ENCODE measurements at regions not wholly inside any gene's neighbourhood (a gene's known extent, or its start where the extent isn't known, plus 50 kb on each side); places are given as distances from the start of the nearest gene placed in this dataset.

DNA sequence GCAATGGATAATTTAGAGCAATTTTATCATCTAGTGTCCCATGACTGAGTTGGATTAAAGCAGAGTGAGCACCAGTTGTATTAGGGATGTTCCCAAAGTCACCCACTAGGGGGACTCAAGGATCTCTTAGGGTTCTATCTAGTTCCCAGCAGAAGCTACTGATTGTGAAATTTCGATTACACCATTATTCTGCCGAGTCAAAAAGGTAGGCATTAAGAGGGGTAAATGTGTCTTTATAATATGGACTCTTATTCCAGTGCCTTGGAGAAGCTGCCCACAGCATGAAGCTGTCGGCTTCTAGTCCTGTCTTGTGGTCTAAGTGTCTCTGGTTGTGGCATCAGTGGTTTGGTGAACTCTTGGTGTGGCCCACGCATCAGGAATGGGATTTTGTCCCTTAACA lies 53.3 kb downstream of the RGS12 start:
- Histone ChIP-seq H3K9ac (ENCODE audit: low read depth in 1 of 2, low read length in 2 of 2) (peak overlapping the region in 1 of 2 donors; percentile 36), H3K27me3 (ENCODE audit: control insufficient read depth in 4 of 4, insufficient read depth in 4 of 4, low read length in 3 of 4) (no peaks in the 10 kb centered on the region), H3K27ac (ENCODE audit: low read depth in 1 of 2, low read length in 2 of 2) (peak overlapping the region in 1 of 2 donors; percentile 51), H3K36me3 (ENCODE audit: control insufficient read depth in 4 of 4, insufficient read depth in 3 of 4, low read depth in 1 of 4, low read length in 3 of 4) (peaks cover 0 to 1% (median 0%) of the 10 kb centered on the region in 4 donors), H3K4me3 (ENCODE audit: low read depth in 1 of 3, low read length in 3 of 3) (no peak overlapping the region), H3K9me3 (ENCODE audit: control insufficient read depth in 4 of 4, low read length in 3 of 4) (no peaks in the 10 kb centered on the region), H3K4me1 (ENCODE audit: control insufficient read depth in 4 of 4, insufficient read depth in 4 of 4, low read length in 3 of 4) (peaks cover 0 to 6% (median 2%) of the 10 kb centered on the region in 4 donors)
- TF ChIP-seq HNF4A (conservative IDR thresholded peaks at IDR 0.05) (peak; percentile 34 to 35), REST (IDR thresholded peaks at IDR 0.05) (no peak), HNF4G (IDR thresholded peaks at IDR 0.05) (no peak), EGR1 (IDR thresholded peaks at IDR 0.05; ENCODE audit: low read depth in 2 of 2) (no peak), FOXA1 (IDR thresholded peaks at IDR 0.05) (no peak), ZBTB33 (IDR thresholded peaks at IDR 0.05) (no peak), GABPA (IDR thresholded peaks at IDR 0.05 in 1 of 2, conservative IDR thresholded peaks at IDR 0.05 in 1 of 2) (no peak), RXRA (IDR thresholded peaks at IDR 0.05) (peak; percentile 51 to 55), JUND (IDR thresholded peaks at IDR 0.05) (no peak), TAF1 (conservative IDR thresholded peaks at IDR 0.05) (no peak), SP1 (IDR thresholded peaks at IDR 0.05) (peak; percentile 21), FOXA2 (IDR thresholded peaks at IDR 0.05) (no peak), NR2F2 (IDR thresholded peaks at IDR 0.05) (no peak), YY1 (IDR thresholded peaks at IDR 0.05) (peak; percentile 60), RAD21 (IDR thresholded peaks at IDR 0.05) (peak; percentile 100)
- TF ChIP-seq, protein P1, sequence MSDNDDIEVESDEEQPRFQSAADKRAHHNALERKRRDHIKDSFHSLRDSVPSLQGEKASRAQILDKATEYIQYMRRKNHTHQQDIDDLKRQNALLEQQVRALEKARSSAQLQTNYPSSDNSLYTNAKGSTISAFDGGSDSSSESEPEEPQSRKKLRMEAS (IDR thresholded peaks at IDR 0.05), result no peak
- TF ChIP-seq, protein P2, sequence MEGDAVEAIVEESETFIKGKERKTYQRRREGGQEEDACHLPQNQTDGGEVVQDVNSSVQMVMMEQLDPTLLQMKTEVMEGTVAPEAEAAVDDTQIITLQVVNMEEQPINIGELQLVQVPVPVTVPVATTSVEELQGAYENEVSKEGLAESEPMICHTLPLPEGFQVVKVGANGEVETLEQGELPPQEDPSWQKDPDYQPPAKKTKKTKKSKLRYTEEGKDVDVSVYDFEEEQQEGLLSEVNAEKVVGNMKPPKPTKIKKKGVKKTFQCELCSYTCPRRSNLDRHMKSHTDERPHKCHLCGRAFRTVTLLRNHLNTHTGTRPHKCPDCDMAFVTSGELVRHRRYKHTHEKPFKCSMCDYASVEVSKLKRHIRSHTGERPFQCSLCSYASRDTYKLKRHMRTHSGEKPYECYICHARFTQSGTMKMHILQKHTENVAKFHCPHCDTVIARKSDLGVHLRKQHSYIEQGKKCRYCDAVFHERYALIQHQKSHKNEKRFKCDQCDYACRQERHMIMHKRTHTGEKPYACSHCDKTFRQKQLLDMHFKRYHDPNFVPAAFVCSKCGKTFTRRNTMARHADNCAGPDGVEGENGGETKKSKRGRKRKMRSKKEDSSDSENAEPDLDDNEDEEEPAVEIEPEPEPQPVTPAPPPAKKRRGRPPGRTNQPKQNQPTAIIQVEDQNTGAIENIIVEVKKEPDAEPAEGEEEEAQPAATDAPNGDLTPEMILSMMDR (IDR thresholded peaks at IDR 0.05; ENCODE audit: low read depth, low read length, missing input control), result peak; percentile 96
- TF ChIP-seq, protein P3, sequence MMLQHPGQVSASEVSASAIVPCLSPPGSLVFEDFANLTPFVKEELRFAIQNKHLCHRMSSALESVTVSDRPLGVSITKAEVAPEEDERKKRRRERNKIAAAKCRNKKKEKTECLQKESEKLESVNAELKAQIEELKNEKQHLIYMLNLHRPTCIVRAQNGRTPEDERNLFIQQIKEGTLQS (IDR thresholded peaks at IDR 0.05), result peak; percentile 29
- DNase-seq (ENCODE audit: low spot score), result peak; percentile 33
- WGBS, result 42% methylated on average over 4 of the region's 4 CpGs

Data from liver (tissue), 8 donors.